SK-N-MC (cell line): ENCODE measurements at regions not wholly inside any gene's neighbourhood (a gene's known extent, or its start where the extent isn't known, plus 50 kb on each side); places are given as distances from the start of the nearest gene placed in this dataset.

Source experiments
- EZH2 ChIP-seq: fragments of 200-600 bp; sonication (generic); IDR thresholded peaks from one replicate; pipeline ENCODE4 v1.6.1; 2017; ENCODE audit warnings: antibody characterized with exemption
- FOXP2 ChIP-seq: optimal IDR thresholded peaks from 2 replicates; pipeline ENCODE3; 2011; ENCODE audit warnings: mild to moderate bottlenecking, moderate library complexity; ENCODE audit not compliant: insufficient read depth; ENCODE audit errors: extremely low read length, control extremely low read depth
- POLR2AphosphoS5 ChIP-seq: IDR thresholded peaks from 2 replicates; pipeline ENCODE4 v1.6.1; 2012; ENCODE audit warnings: mild to moderate bottlenecking, low read depth, low read length, borderline replicate concordance

- TF ChIP-seq EZH2 (no peak), POLR2AphosphoS5 (no peak), FOXP2 (no peak)
These were observed 222.9 kb downstream of the TPRG1 start for GRCh38 chr3:189394599-189395121.
